Mesodermal cell (in vitro differentiated cells): ENCODE measurements at regions not wholly inside any gene's neighbourhood (a gene's known extent, or its start where the extent isn't known, plus 50 kb on each side); places are given as distances from the start of the nearest gene placed in this dataset.

Experiments
- H3K27ac ChIP-seq: 2 replicates; pipeline ENCODE4 v1.7.0; 2013; ENCODE audit warnings: mild to moderate bottlenecking, low read depth, low read length, moderate library complexity; ENCODE audit not compliant: severe bottlenecking
- H3K36me3 ChIP-seq: 2 replicates; pipeline ENCODE4 v1.7.1; 2013; ENCODE audit warnings: mild to moderate bottlenecking, low read length, moderate library complexity; ENCODE audit not compliant: control insufficient read depth, insufficient read depth
- H3K4me1 ChIP-seq: one replicate; pipeline ENCODE4 v1.7.1; 2013; ENCODE audit warnings: mild to moderate bottlenecking, low read length; ENCODE audit not compliant: insufficient read depth, control insufficient read depth, poor library complexity, severe bottlenecking
- H3K4me3 ChIP-seq: 2 replicates; pipeline ENCODE4 v1.7.0; 2013; ENCODE audit warnings: low read length, control low read depth, mild to moderate bottlenecking; ENCODE audit not compliant: insufficient read depth, poor library complexity, severe bottlenecking; ENCODE audit errors: extremely low read depth
- H3K9me3 ChIP-seq: 2 replicates; pipeline ENCODE4 v1.7.1; 2013; ENCODE audit warnings: mild to moderate bottlenecking, low read length, moderate library complexity; ENCODE audit not compliant: control insufficient read depth
- WGBS, 2 experiments: methylation state at CpG; one replicate each; pipeline ENCODE4 v1.1.5; 2013; ENCODE audit warnings: missing lambda C conversion rate in 2 of 2; ENCODE audit not compliant: insufficient coverage in 2 of 2; 5-methylcytosine and 5-hydroxymethylcytosine counted together

DNA sequence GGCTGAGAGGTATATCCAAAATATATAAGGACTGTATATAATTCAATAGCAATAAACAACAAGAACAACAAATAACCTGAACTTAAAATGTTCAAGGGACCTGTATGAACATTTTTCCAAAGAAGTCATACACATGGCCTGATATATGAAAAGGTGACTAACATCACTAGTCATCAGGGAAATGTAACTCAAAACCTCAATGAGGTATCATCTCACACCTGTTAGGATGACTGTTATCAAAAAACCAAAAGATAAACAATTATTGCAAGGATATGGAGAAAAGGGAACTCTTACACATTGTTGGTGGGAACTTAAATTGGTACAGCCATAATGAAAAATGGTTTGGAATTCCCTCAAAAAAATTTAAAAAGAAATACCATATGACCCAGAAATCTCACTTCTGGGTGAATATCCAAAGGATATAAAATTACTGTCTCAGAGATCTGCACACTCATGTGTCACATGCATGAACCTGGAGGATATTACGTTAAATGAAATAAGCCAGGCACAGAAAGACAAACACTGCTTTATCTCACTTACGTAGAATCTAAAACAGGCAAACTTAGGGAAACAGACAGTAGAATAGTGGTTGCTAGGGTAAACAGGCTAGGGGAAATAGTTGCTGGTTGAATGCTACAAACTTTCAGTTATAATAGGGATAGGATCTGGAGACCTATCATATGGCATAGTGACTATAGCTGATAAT is 334.5 kb upstream of the MMADHC start:
- H3K36me3 ChIP-seq: no peaks in the 10 kb centered on the region
- no peak overlapping the region for H3K4me3 ChIP-seq
- 86 to 100% methylated on average over 1 to 2 of the region's 2 CpGs for WGBS, 2 experiments
- H3K27ac ChIP-seq: no peak overlapping the region
- H3K9me3 ChIP-seq: no peaks in the 10 kb centered on the region
- H3K4me1 ChIP-seq: no peaks in the 10 kb centered on the region

DNA sequence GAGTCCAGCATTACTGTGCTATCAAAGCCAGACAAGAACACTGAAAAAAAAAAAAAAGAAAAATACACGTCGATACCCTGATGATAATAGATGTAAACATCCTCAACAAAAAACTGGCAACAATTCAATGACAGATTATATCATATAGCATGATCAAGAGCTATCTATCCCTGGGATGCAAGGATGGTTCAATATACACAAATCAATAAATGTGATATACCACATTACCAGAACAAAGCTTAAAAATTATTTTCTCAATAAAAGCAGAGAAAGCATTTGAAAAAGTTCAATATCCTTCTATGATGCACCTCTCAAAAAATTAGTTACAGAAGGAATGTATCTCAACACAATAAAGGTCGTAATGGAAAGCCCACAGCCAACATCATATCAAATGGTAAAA is 332.8 kb upstream of the MMADHC start:
- no CpG with 5 or more reads among the region's 3 CpGs for WGBS, 2 experiments
- H3K4me1 ChIP-seq: no peaks in the 10 kb centered on the region
- H3K27ac ChIP-seq: no peak overlapping the region
- no peak overlapping the region for H3K4me3 ChIP-seq
- H3K9me3 ChIP-seq: no peaks in the 10 kb centered on the region
- H3K36me3 ChIP-seq: no peaks in the 10 kb centered on the region

DNA sequence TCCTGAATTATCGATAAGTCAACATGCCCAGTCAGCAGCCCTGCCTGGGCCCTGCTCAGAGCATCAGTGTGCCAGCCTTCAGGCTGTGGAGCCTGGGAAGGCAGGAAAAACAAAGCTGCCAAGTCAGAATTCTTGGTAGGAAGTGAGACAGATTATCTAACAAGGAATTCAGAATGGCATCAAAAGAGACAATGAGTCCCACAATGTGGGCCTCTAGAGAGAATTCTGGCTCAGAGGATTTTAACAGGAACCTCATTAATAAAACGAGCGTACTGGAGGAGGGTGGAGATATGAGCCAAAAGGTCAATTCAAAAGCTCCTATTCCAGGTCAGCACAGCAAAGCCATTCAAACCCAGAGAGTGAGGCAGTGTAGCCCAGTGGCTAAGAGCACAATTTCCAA is 327.6 kb upstream of the MMADHC start:
- H3K36me3 ChIP-seq: no peaks in the 10 kb centered on the region
- 79 to 100% methylated on average over 1 to 3 of the region's 3 CpGs for WGBS, 2 experiments
- H3K4me3 ChIP-seq: no peak overlapping the region
- no peaks in the 10 kb centered on the region for H3K4me1 ChIP-seq
- H3K27ac ChIP-seq: no peak overlapping the region
- no peaks in the 10 kb centered on the region for H3K9me3 ChIP-seq

DNA sequence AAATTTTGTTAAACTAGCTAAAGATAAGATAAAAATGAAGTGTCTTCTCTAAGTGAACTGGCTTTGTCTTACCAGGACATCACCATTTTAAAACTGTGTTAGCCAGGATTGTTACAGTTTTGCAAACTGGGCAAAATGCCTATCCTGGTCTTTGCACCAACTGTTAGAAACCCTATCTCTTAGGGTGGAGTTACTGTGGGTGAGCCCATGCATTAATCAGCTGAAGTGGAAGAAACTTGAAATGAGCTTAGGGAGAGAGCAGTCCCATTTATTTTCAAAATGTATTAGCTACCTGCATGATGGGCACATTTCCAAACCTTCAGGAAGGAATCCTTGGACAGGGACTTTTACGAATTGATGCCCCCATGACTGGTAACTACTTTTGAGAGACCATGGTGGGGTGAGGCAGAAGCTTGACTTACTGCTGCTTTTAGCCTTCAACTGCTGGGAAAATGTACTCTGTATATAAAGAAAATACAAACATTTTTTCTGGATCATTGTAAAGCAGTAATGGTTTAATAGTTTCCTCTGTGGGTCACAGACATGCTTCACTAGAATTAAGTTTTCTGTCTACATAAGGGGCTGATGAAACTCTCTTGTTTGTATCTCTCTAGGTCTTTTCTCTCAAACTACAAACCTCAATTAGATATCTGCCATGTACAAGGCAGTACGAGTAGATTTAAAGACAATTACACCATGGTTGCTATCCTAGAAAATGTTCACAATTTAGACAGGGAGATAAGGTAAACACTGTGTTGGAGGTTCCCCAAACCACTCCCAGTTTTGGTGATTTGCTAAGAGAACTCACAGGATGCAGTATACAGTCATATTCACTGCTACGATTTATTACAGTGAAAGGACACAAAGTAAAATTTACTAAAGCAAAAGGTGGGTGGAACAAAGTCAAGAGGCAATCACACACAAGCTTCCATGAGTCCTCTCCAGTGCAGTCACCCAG is 321.4 kb upstream of the MMADHC start:
- H3K4me1 ChIP-seq: peaks cover 10% of the 10 kb centered on the region
- H3K36me3 ChIP-seq: no peaks in the 10 kb centered on the region
- no peak overlapping the region for H3K27ac ChIP-seq
- H3K9me3 ChIP-seq: no peaks in the 10 kb centered on the region
- no peak overlapping the region for H3K4me3 ChIP-seq
- WGBS, 2 experiments: 90 to 100% methylated on average over 1 to 2 of the region's 3 CpGs

DNA sequence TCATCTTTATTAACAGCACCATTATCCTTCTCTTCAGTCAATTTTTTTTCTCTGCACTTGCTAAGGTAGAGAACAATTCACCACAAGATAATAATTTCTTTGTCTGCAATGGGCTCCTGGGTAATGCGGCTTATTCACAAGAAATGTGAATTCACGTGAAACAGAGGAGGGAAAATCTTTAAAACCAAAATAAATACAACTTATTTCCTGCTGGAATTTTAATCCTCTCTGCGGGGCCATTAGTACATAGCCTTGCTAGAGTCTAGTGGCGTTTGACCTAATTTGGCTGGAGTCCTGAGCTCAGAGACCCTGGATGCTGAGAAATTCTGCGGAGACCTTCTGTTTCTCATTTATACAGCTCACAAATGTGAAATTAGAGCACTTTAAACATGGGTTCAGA is 319.3 kb upstream of the MMADHC start:
- 74 to 91% methylated on average over 3 to 4 of the region's 5 CpGs for WGBS, 2 experiments
- H3K27ac ChIP-seq: no peak overlapping the region
- no peak overlapping the region for H3K4me3 ChIP-seq
- peaks cover 20% of the 10 kb centered on the region for H3K4me1 ChIP-seq
- no peaks in the 10 kb centered on the region for H3K36me3 ChIP-seq
- H3K9me3 ChIP-seq: no peaks in the 10 kb centered on the region

DNA sequence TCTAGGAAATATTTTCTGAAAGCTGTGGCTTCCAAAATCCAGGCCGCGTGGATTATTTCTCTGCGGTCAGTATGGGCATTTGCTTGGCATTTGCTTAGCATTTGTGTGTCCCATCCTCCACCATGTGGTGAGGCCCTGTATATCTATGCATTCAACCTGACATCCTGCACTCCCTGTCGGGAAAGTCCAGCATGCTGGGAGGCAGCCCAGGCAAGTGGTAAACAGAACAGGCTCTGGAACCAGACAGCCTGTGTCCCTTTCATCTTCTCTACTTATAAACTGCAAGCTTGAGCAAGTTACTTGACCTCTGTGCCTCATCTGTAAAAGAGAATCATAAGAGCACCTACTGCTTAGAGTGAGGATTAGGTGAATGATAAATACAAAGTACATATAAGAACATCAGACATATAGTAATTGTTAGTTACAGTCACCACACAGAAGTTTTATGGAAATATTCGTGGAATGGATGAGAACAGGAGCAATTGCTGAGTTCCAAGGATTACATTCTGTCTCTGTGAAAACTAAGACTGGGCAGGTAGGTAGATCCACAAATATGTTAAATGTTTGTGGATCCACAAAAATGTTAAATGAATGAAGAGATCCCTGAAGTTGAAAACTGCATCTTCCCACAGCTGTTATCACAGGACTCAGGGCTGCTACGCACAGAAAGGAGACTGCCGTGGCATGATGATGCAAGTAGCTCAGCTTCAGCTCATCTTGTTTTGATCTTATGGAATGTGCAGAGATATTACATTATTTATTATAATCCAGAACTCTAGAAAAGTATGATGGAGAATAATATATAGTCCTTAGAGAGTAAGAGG is 317.0 kb upstream of the MMADHC start:
- WGBS, 2 experiments: 93 to 100% methylated on average over 1 to 5 of the region's 7 CpGs
- peaks cover 28% of the 10 kb centered on the region for H3K4me1 ChIP-seq
- no peak overlapping the region for H3K4me3 ChIP-seq
- no peaks in the 10 kb centered on the region for H3K9me3 ChIP-seq
- H3K27ac ChIP-seq: peak overlapping the region; percentile 23
- H3K36me3 ChIP-seq: no peaks in the 10 kb centered on the region

DNA sequence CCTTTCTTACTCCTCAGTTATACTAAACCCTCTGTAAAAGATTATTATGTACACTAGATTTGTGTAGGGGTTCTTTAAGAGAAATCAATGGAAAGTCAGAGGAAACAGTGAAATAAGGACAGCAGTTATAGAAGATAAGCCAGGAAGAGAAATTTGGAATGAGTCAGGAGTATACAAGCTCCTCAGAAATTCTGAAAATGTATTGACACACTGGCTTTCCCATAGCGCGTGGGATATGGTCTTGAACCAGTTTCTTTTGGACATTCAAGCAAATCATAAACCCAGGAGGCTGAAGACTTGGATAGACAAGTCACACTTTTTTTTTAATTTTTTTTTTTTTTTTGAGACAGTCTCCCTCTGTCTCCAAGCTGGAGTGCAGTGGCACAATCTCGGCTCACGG is 316.1 kb upstream of the MMADHC start:
- no peak overlapping the region for H3K27ac ChIP-seq
- no peaks in the 10 kb centered on the region for H3K36me3 ChIP-seq
- no peak overlapping the region for H3K4me3 ChIP-seq
- H3K4me1 ChIP-seq: peaks cover 28% of the 10 kb centered on the region
- no peaks in the 10 kb centered on the region for H3K9me3 ChIP-seq
- WGBS, 2 experiments: no CpG with 5 or more reads among the region's 4 CpGs

DNA sequence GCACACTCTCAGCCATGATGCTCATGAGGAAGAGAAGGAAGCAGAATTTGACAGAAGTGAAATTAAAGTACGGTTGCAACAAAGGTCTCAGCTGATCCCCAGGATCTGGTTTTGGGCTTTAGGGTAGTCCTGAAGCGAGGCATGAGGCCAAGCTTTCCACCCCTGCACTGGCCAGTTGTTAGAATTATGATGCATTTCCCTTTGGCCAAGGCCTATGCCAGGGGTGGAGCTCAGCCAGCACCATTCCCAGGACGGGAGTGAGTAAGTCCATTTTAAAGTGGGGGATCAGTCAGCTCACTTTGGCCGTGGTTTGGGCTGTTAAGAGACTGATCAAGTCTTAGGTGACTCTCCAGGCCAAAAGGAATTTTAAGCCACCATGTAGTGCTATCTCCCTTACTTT is 314.5 kb upstream of the MMADHC start:
- Histone ChIP-seq H3K4me1 (peaks cover 23% of the 10 kb centered on the region), H3K27ac (no peak overlapping the region), H3K9me3 (no peaks in the 10 kb centered on the region), H3K4me3 (no peak overlapping the region), H3K36me3 (no peaks in the 10 kb centered on the region)
- WGBS, 2 experiments: 84 to 96% methylated on average over 2 to 4 of the region's 4 CpGs

DNA sequence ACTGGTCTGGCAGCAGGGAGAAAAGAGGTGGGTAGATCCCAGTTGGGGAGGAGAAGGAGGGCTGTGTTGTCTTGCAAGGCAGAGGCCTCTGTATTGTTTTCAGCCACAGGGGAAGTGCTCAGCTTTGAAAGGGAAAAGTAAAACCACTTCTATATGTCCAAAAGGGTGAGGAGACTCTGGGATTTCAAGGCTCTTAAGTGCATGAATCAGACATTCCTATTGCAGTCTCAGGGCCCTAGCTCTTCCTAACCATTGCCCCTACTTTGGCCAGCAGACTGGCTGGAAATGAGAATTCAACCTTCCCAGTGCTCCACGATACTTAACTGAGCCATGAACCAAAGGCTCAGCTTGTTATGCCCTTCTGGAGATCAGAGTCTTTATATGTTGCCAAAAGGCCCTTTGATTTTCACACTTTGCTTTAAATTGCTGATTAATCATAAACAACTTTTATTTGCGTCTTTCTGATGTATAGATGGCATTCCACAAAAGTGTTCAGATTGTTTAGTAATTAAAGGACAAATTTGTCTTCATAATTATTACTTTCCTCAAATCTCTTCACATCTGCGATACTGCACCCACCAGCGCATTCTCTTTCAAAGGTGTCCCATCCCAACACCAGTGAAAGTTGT is 313.8 kb upstream of the MMADHC start:
- 78 to 100% methylated on average over 1 of the region's 4 CpGs for WGBS, 2 experiments
- Histone ChIP-seq H3K4me3 (no peak overlapping the region), H3K36me3 (no peaks in the 10 kb centered on the region), H3K4me1 (peaks cover 18% of the 10 kb centered on the region), H3K27ac (no peak overlapping the region), H3K9me3 (no peaks in the 10 kb centered on the region)

DNA sequence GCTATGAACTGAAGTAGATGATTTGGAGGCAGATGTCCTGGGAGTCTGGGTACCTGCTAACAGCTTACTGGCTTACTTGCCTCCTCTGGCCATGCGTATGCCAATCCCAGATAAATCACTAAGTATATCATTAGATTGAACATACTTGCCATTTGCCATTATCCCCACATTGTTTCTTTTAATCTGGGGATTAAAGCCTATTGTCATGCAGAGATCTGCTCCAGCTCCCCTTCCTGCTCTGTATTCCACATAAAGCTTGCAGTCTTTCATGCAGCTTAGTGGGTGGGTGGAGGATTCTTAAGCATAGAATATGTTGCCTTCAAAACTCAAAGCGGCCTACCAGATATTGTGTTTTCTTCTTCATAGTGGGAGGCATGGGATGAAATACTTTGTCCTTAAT is 311.8 kb upstream of the MMADHC start:
- Histone ChIP-seq H3K9me3 (no peaks in the 10 kb centered on the region), H3K27ac (no peak overlapping the region), H3K4me1 (peaks cover 21% of the 10 kb centered on the region), H3K4me3 (no peak overlapping the region), H3K36me3 (no peaks in the 10 kb centered on the region)
- 100% methylated on average over 1 of the region's 2 CpGs for WGBS, 2 experiments
